Neural cell (in vitro differentiated cells): ENCODE measurements at regions not wholly inside any gene's neighbourhood (a gene's known extent, or its start where the extent isn't known, plus 50 kb on each side); places are given as distances from the start of the nearest gene placed in this dataset.

ENCODE experiments used
- H2AFZ ChIP-seq: fragments of 200-600, 300-800 bp; sonication (generic), shearing (Covaris generic); 2 replicates; pipeline ENCODE4 v1.6.0; 2014; ENCODE audit warnings: low read depth, mild to moderate bottlenecking, antibody characterized with exemption, low read length, moderate library complexity
- H3F3A ChIP-seq: fragments of 200-600 bp; shearing (Covaris generic); 2 replicates; pipeline ENCODE4 v1.6.1; 2016; ENCODE audit warnings: mild to moderate bottlenecking, moderate library complexity, mixed read lengths, antibody characterized with exemption, low read length; ENCODE audit not compliant: insufficient read depth, poor library complexity, severe bottlenecking
- H3K27ac ChIP-seq: fragments of 200-600, 300-800 bp; sonication (generic), shearing (Covaris generic); 2 replicates; pipeline ENCODE4 v1.5.1; 2014; ENCODE audit warnings: mild to moderate bottlenecking, low read length, moderate library complexity
- H3K27me3 ChIP-seq: fragments of 300-800, 200-600 bp; sonication (generic), shearing (Covaris generic); 2 replicates; pipeline ENCODE4 v1.6.0; 2014; ENCODE audit warnings: mild to moderate bottlenecking, low read depth, low read length, moderate library complexity; ENCODE audit not compliant: insufficient read depth
- H3K36me3 ChIP-seq: fragments of 300-800, 200-600 bp; sonication (generic), shearing (Covaris generic); 2 replicates; pipeline ENCODE4 v1.5.1; 2014; ENCODE audit warnings: mild to moderate bottlenecking, antibody characterized with exemption, low read length, moderate library complexity; ENCODE audit not compliant: insufficient read depth
- H3K4me2 ChIP-seq: fragments of 300-800, 200-600 bp; sonication (generic), shearing (Covaris generic); 2 replicates; pipeline ENCODE4 v1.6.0; 2014; ENCODE audit warnings: mild to moderate bottlenecking, low read length
- H3K4me3 ChIP-seq: fragments of 300-800, 200-600 bp; sonication (generic), shearing (Covaris generic); 2 replicates; pipeline ENCODE4 v1.5.1; 2014; ENCODE audit warnings: mild to moderate bottlenecking, low read length, moderate library complexity
- H3K79me2 ChIP-seq: fragments of 200-600 bp; shearing (Covaris generic); replicated peaks from 2 replicates; pipeline ENCODE4 v1.6.0; 2014; ENCODE audit warnings: mild to moderate bottlenecking, low read length, moderate library complexity; ENCODE audit not compliant: insufficient read depth
- H3K9ac ChIP-seq: fragments of 300-800, 200-600 bp; sonication (generic), shearing (Covaris generic); 2 replicates; pipeline ENCODE4 v1.6.1; 2016; ENCODE audit warnings: mild to moderate bottlenecking, low read length, mixed read lengths
- H3K9me2 ChIP-seq: fragments of 200-600 bp; shearing (Covaris generic); 2 replicates; pipeline ENCODE4 v1.6.1; 2016; ENCODE audit warnings: mild to moderate bottlenecking, low read length, mixed read lengths; ENCODE audit not compliant: insufficient read depth
- H3K9me3 ChIP-seq: fragments of 200-600, 300-800 bp; sonication (generic), shearing (Covaris generic); 2 replicates; pipeline ENCODE4 v1.6.1; 2016; ENCODE audit warnings: mild to moderate bottlenecking, mixed run types, low read length, moderate library complexity, mixed read lengths
- H4K20me1 ChIP-seq: fragments of 200-600 bp; shearing (Covaris generic); 2 replicates; pipeline ENCODE4 v1.6.1; 2016; ENCODE audit warnings: mild to moderate bottlenecking, mixed run types; ENCODE audit not compliant: insufficient read depth
- CTCF ChIP-seq: fragments of 450-650 bp; IDR thresholded peaks from 2 replicates; pipeline ENCODE4 v1.5.1; 2014; ENCODE audit warnings: antibody characterized with exemption, mild to moderate bottlenecking, moderate library complexity; ENCODE audit not compliant: poor library complexity, severe bottlenecking
- EP300 ChIP-seq: fragments of 450-650 bp; conservative IDR thresholded peaks from 2 replicates; pipeline ENCODE4 v1.6.1; 2014; ENCODE audit warnings: antibody characterized with exemption, mild to moderate bottlenecking, moderate library complexity; ENCODE audit not compliant: poor library complexity, severe bottlenecking
- EZH2 ChIP-seq: fragments of 200-600, 300-800 bp; shearing (Covaris generic), sonication (generic); IDR thresholded peaks from 2 replicates; pipeline ENCODE4 v1.6.1; 2014; ENCODE audit warnings: antibody characterized with exemption, low read length, borderline replicate concordance, mild to moderate bottlenecking; ENCODE audit not compliant: insufficient read depth, poor library complexity, severe bottlenecking
- MXI1 ChIP-seq: fragments of 450-650 bp; conservative IDR thresholded peaks from 2 replicates; pipeline ENCODE4 v1.6.1; 2014; ENCODE audit warnings: antibody characterized with exemption, mild to moderate bottlenecking; ENCODE audit not compliant: poor library complexity, severe bottlenecking
- POLR2AphosphoS5 ChIP-seq: IDR thresholded peaks from 2 replicates; pipeline ENCODE4 v1.6.1; 2012
- RAD21 ChIP-seq: fragments of 450-650 bp; conservative IDR thresholded peaks from 2 replicates; pipeline ENCODE4 v1.6.1; 2014; ENCODE audit warnings: antibody characterized with exemption, mild to moderate bottlenecking, moderate library complexity
- REST ChIP-seq: IDR thresholded peaks from 2 replicates; pipeline ENCODE4 v1.6.1; 2012; ENCODE audit warnings: borderline replicate concordance
- SMC3 ChIP-seq: fragments of 450-650 bp; conservative IDR thresholded peaks from 2 replicates; pipeline ENCODE4 v1.6.1; 2014; ENCODE audit warnings: antibody characterized with exemption, mild to moderate bottlenecking, moderate library complexity; ENCODE audit not compliant: poor library complexity
- TAF1 ChIP-seq: IDR thresholded peaks from 2 replicates; pipeline ENCODE4 v1.6.1; 2012; ENCODE audit warnings: low read depth

- Histone ChIP-seq H4K20me1 (no peaks in the 10 kb centered on the region), H3F3A (no peaks in the 10 kb centered on the region), H3K27me3 (no peaks in the 10 kb centered on the region), H2AFZ (no peak overlapping the region), H3K4me3 (no peak overlapping the region), H3K36me3 (no peaks in the 10 kb centered on the region), H3K9me3 (no peaks in the 10 kb centered on the region), H3K9ac (no peak overlapping the region), H3K9me2 (no peaks in the 10 kb centered on the region), H3K79me2 (no peaks in the 10 kb centered on the region), H3K27ac (no peak overlapping the region), H3K4me2 (no peak overlapping the region)
- no peak for TF ChIP-seq RAD21
- TF ChIP-seq SMC3 = no peak
- TF ChIP-seq POLR2AphosphoS5 = no peak
- no peak for TF ChIP-seq TAF1
Measured at GRCh38 chr2:204124140-204124750, 187.7 kb downstream of the ICOS start.

GRCh38 chr2:204126705-204127104 lies 190.1 kb downstream of the ICOS start:
- H4K20me1 ChIP-seq = no peaks in the 10 kb centered on the region
- H3K27ac ChIP-seq = no peak overlapping the region
- H3K4me2 ChIP-seq = no peak overlapping the region
- no peaks in the 10 kb centered on the region for H3K36me3 ChIP-seq
- no peak overlapping the region for H2AFZ ChIP-seq
- H3F3A ChIP-seq = no peaks in the 10 kb centered on the region
- H3K9me2 ChIP-seq = no peaks in the 10 kb centered on the region
- TF ChIP-seq EP300 (no peak), MXI1 (no peak), TAF1 (no peak), EZH2 (no peak), CTCF (no peak), SMC3 (no peak), REST (no peak), POLR2AphosphoS5 (no peak), RAD21 (no peak)
- no peak overlapping the region for H3K9ac ChIP-seq
- H3K79me2 ChIP-seq = no peaks in the 10 kb centered on the region
- H3K4me3 ChIP-seq = no peak overlapping the region
- no peaks in the 10 kb centered on the region for H3K9me3 ChIP-seq
- H3K27me3 ChIP-seq = no peaks in the 10 kb centered on the region
